Skeletal muscle satellite cell (primary cell): ENCODE measurements at regions not wholly inside any gene's neighbourhood (a gene's known extent, or its start where the extent isn't known, plus 50 kb on each side); places are given as distances from the start of the nearest gene placed in this dataset.
A peak's percentile ranks its signal among the peaks of the same experiment; 100 is the strongest.

Source experiments
- H3K27me3 ChIP-seq: 2 replicates; pipeline ENCODE4 v1.7.0; 2013; ENCODE audit warnings: low read length; ENCODE audit not compliant: control insufficient read depth, insufficient read depth
- H3K36me3 ChIP-seq: 2 replicates; pipeline ENCODE4 v1.7.0; 2013; ENCODE audit warnings: mild to moderate bottlenecking, control low read depth, low read length; ENCODE audit not compliant: insufficient read depth
- H3K4me1 ChIP-seq: 2 replicates; pipeline ENCODE4 v1.7.0; 2013; ENCODE audit warnings: low read length; ENCODE audit not compliant: control insufficient read depth, insufficient read depth
- H3K4me2 ChIP-seq: 2 replicates; pipeline ENCODE4 v1.7.0; 2013; ENCODE audit warnings: mild to moderate bottlenecking, low read length
- H3K4me3 ChIP-seq: 2 replicates; pipeline ENCODE4 v1.7.0; 2013; ENCODE audit warnings: low read length
- H3K9ac ChIP-seq: 2 replicates; pipeline ENCODE4 v1.7.0; 2013; ENCODE audit warnings: mild to moderate bottlenecking, low read depth, low read length, moderate library complexity
- H3K9me3 ChIP-seq: replicated peaks from 2 replicates; pipeline ENCODE4 v1.7.0; 2013; ENCODE audit warnings: mild to moderate bottlenecking, control low read depth, low read length

DNA sequence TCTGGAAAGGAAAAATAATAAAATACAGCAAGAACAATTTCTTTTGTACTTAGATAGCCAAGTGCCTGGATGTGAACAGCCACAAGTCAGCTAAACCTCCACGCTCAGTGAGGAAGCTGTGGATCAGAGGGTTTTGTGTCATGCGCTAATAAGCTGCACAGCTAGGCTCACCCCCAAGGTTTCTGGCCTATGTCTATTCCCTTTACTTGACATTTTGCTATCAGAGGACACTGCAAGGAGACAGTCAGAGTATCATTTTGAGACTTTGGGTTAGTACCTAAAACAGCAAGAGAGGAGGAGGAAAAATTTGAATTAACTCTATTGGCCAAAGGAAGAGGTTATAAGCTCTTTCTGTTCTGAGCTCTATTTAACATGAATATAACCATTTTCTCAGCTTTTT is 139.3 kb downstream of the KCNJ2 start:
- no peak overlapping the region for H3K4me3 ChIP-seq
- H3K36me3 ChIP-seq, result no peaks in the 10 kb centered on the region
- H3K4me2 ChIP-seq, result no peak overlapping the region
- H3K27me3 ChIP-seq, result no peaks in the 10 kb centered on the region
- H3K9ac ChIP-seq, result no peak overlapping the region
- H3K4me1 ChIP-seq, result peaks cover 16% of the 10 kb centered on the region
- no peaks in the 10 kb centered on the region for H3K9me3 ChIP-seq

DNA sequence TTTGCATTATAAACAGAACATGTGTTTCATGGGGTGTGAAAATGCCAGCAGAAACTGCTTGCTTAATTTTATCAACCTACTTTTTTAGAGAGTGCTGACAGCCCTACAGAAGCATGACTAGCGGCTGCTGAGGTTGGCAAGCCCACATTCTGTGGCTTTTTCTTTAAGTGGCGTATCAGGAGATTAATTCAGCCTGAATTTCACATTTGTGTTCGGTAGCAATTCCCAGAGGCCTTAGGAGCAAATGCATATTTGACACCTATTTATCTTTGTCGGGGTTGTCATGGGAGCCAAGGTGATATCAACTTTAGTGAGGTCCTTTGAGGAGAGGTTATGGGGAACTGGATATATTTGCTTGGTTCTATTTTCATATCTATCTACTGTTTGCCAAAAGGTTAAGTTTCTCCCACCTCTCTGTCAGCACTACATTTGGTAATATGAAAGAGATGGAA is 140.9 kb downstream of the KCNJ2 start:
- Histone ChIP-seq H3K4me1 (peaks cover 26% of the 10 kb centered on the region), H3K4me2 (no peak overlapping the region), H3K4me3 (no peak overlapping the region), H3K27me3 (no peaks in the 10 kb centered on the region), H3K9me3 (no peaks in the 10 kb centered on the region), H3K36me3 (no peaks in the 10 kb centered on the region), H3K9ac (no peak overlapping the region)

GRCh38 chr17:70313086-70313852 is 143.9 kb downstream of the KCNJ2 start:
- Histone ChIP-seq H3K4me2 (peak overlapping the region; percentile 79), H3K9me3 (no peaks in the 10 kb centered on the region), H3K4me1 (peaks cover 19% of the 10 kb centered on the region), H3K9ac (peak overlapping the region; percentile 60), H3K4me3 (peak overlapping the region; percentile 50), H3K27me3 (no peaks in the 10 kb centered on the region), H3K36me3 (no peaks in the 10 kb centered on the region)

- H3K9me3 ChIP-seq, result no peaks in the 10 kb centered on the region
- H3K27me3 ChIP-seq, result no peaks in the 10 kb centered on the region
- H3K4me2 ChIP-seq, result peak overlapping the region; percentile 79
- peaks cover 19% of the 10 kb centered on the region for H3K4me1 ChIP-seq
- H3K4me3 ChIP-seq, result peak overlapping the region; percentile 41
- H3K9ac ChIP-seq, result peak overlapping the region; percentile 29
- H3K36me3 ChIP-seq, result no peaks in the 10 kb centered on the region
These were observed 144.8 kb downstream of the KCNJ2 start for GRCh38 chr17:70314096-70314495.

DNA sequence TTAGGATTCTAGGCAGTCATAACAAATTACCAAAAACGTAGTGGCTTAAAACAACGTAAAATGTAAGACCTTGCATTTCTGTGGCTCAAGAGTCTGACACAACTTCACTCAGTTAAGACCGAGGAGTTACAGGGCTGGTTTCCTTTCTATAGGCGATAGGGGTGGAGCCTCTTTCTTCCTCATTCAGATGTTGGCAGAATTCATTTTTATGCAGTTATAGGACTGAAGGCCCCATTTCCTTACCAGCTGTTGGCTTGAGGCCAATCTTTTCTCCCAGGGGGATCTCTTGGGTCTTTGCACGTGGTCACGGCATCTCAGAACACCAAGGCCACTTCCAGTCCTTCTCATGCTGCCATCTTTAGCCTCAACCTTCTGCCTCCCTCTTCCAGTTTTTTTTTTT is 145.2 kb downstream of the KCNJ2 start:
- H3K9me3 ChIP-seq, result no peaks in the 10 kb centered on the region
- no peaks in the 10 kb centered on the region for H3K27me3 ChIP-seq
- H3K9ac ChIP-seq, result no peak overlapping the region
- peak overlapping the region; percentile 10 for H3K4me2 ChIP-seq
- H3K4me1 ChIP-seq, result peaks cover 19% of the 10 kb centered on the region
- no peak overlapping the region for H3K4me3 ChIP-seq
- no peaks in the 10 kb centered on the region for H3K36me3 ChIP-seq

DNA sequence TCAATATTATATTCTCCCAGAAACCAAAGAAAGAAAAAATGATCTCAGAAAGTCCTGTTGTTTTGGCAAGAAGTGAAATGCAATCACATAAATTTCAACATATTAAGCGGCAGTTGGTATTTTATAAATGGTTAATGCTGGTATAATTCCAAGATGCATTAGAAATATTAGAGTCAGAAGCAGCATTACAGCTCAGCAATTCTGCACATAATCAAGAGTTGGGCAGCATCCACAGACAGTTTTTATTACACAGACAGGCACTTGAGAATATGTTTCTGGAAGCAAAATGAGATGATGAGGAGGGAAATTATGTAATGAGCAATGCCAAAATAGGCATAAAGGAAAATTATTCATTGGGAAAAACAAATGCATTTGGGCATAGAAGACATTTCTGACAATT is 148.1 kb downstream of the KCNJ2 start:
- H3K27me3 ChIP-seq, result no peaks in the 10 kb centered on the region
- no peak overlapping the region for H3K4me3 ChIP-seq
- H3K9me3 ChIP-seq, result no peaks in the 10 kb centered on the region
- no peak overlapping the region for H3K4me2 ChIP-seq
- H3K9ac ChIP-seq, result no peak overlapping the region
- H3K36me3 ChIP-seq, result no peaks in the 10 kb centered on the region
- H3K4me1 ChIP-seq, result peaks cover 19% of the 10 kb centered on the region

DNA sequence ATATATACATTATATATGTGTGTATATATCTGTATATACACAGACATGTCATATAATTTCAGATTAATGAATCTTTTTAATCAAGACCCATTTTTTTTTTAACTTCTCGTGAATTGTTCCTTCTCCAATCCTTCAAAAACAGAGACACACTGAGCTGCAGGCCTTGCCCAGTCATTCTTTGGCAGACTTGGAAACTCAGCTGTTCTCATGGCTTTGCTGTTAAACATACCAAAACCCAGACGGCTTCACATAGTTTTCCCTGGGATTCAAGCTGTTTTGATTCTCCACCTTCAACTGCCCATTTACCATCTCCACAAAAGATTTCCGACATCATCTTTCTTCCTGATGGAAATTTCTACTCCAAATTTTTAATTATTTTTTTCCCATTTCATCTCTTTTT is 148.7 kb downstream of the KCNJ2 start:
- Histone ChIP-seq H3K9me3 (no peaks in the 10 kb centered on the region), H3K4me2 (no peak overlapping the region), H3K9ac (no peak overlapping the region), H3K27me3 (no peaks in the 10 kb centered on the region), H3K4me3 (no peak overlapping the region), H3K4me1 (peaks cover 15% of the 10 kb centered on the region), H3K36me3 (no peaks in the 10 kb centered on the region)

- H3K9me3 ChIP-seq, result no peaks in the 10 kb centered on the region
- H3K36me3 ChIP-seq, result no peaks in the 10 kb centered on the region
- H3K9ac ChIP-seq, result no peak overlapping the region
- no peak overlapping the region for H3K4me2 ChIP-seq
- H3K4me3 ChIP-seq, result no peak overlapping the region
- H3K27me3 ChIP-seq, result no peaks in the 10 kb centered on the region
- H3K4me1 ChIP-seq, result peaks cover 2% of the 10 kb centered on the region
These were observed 150.2 kb downstream of the KCNJ2 start for GRCh38 chr17:70319516-70319915.

DNA sequence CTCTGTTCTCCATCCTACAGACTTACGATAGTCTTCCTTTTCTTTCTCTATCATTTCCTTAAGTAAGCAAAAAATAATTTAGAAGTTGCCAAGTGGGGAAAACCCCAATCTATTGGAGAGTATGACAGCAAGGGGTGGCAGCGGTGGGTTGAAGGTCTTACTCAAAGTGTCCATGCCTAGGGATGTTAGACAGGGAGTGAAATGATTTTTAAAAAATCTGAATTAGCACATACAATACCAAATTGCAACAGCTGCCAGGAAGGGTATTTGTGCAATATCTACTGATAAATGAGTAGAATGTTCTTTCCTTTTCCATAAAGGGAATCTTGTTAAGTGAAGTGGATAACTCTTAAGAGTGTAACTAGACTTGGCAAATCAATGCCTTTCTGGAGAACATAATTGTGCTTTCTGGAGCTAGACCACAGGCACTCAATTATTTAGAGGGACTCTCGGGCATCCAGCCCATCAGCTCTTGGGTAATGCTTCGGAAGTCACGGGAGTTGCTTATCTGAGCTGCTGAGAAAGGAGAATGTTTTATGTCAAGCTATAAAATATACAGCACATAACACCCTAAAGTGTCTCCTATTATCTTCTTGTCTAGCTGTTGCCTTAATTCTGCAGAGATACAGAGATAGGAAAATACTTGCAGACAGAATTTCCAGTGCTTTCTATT is 151.5 kb downstream of the KCNJ2 start:
- Histone ChIP-seq H3K4me3 (no peak overlapping the region), H3K4me1 (no peaks in the 10 kb centered on the region), H3K36me3 (no peaks in the 10 kb centered on the region), H3K9me3 (no peaks in the 10 kb centered on the region), H3K27me3 (no peaks in the 10 kb centered on the region), H3K4me2 (no peak overlapping the region), H3K9ac (no peak overlapping the region)

GRCh38 chr17:70321352-70321751 is 152.0 kb downstream of the KCNJ2 start:
- no peaks in the 10 kb centered on the region for H3K9me3 ChIP-seq
- no peaks in the 10 kb centered on the region for H3K27me3 ChIP-seq
- no peak overlapping the region for H3K4me3 ChIP-seq
- H3K9ac ChIP-seq, result no peak overlapping the region
- no peaks in the 10 kb centered on the region for H3K4me1 ChIP-seq
- H3K36me3 ChIP-seq, result no peaks in the 10 kb centered on the region
- H3K4me2 ChIP-seq, result no peak overlapping the region

- H3K27me3 ChIP-seq, result no peaks in the 10 kb centered on the region
- H3K9ac ChIP-seq, result no peak overlapping the region
- H3K4me1 ChIP-seq, result peaks cover 4% of the 10 kb centered on the region
- H3K9me3 ChIP-seq, result no peaks in the 10 kb centered on the region
- no peaks in the 10 kb centered on the region for H3K36me3 ChIP-seq
- H3K4me2 ChIP-seq, result no peak overlapping the region
- H3K4me3 ChIP-seq, result no peak overlapping the region
These were observed 153.9 kb downstream of the KCNJ2 start for GRCh38 chr17:70323269-70323668.

GRCh38 chr17:70324031-70324430 is 154.7 kb downstream of the KCNJ2 start:
- Histone ChIP-seq H3K4me1 (peaks cover 4% of the 10 kb centered on the region), H3K27me3 (no peaks in the 10 kb centered on the region), H3K9me3 (no peaks in the 10 kb centered on the region), H3K36me3 (no peaks in the 10 kb centered on the region), H3K4me3 (no peak overlapping the region), H3K9ac (no peak overlapping the region), H3K4me2 (no peak overlapping the region)
